ENCODE measurements at regions not wholly inside any gene's neighbourhood (a gene's known extent, or its start where the extent isn't known, plus 50 kb on each side); places are given as distances from the start of the nearest gene placed in this dataset.

DNA sequence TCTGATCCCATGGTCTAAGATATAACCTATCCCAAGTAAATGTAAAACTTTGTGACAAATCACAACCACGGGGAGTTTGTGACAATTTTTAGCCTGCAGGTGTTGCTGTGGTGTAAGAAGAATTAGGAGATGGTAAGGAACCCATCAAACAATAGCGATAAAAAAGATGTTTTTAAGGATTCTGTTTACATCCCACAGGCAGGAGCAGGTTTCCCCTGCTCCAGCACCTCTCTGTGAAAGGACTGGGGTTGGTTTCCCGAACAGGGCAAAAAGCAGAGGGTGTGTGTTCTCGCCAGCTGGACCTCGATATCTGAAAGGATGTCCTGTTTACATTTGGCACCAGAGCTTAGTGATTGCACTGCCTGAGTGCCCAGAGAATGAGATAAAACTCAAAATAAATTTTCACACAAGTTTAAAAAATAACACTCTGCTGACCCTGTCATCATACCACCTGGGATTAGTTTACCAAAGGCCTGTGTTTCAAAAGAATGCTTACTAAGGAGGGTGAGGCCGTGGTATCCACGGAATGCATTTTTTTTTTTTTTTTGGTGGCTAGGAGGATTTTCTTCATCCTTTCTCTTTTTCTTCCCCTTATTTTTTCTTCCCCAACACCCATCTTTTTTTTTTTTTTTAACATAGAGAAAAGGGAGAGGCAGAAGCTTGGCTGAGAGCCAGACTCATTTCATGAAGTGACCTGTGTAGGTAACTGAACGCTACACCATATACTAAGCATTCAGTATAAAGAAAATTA lies 151.8 kb upstream of the DPH6 start:
- Histone ChIP-seq H2AFZ (ENCODE audit: low read depth, low read length) (no peak overlapping the region), H3K36me3 (ENCODE audit: insufficient read depth, low read length) (no peaks in the 10 kb centered on the region), H3K9me3 (ENCODE audit: low read length) (no peaks in the 10 kb centered on the region), H3K4me2 (ENCODE audit: low read length) (no peak overlapping the region), H4K20me1 (ENCODE audit: insufficient read depth) (no peaks in the 10 kb centered on the region), H3K27me3 (ENCODE audit: insufficient read depth, low read depth, low read length) (no peaks in the 10 kb centered on the region), H3K9ac (ENCODE audit: low read length) (no peak overlapping the region), H3K9me2 (ENCODE audit: insufficient read depth, low read length) (no peaks in the 10 kb centered on the region), H3F3A (ENCODE audit: insufficient read depth, low read length, poor library complexity, severe bottlenecking) (no peaks in the 10 kb centered on the region), H3K79me2 (replicated peaks; ENCODE audit: insufficient read depth, low read length) (no peaks in the 10 kb centered on the region), H3K4me3 (ENCODE audit: low read length) (no peak overlapping the region), H3K27ac (ENCODE audit: low read length) (no peak overlapping the region)
- TF ChIP-seq POLR2AphosphoS5 (IDR thresholded peaks at IDR 0.05) (no peak), EP300 (conservative IDR thresholded peaks at IDR 0.05; ENCODE audit: poor library complexity, severe bottlenecking) (no peak), TAF1 (IDR thresholded peaks at IDR 0.05; ENCODE audit: low read depth) (no peak), RAD21 (conservative IDR thresholded peaks at IDR 0.05) (no peak)
- TF ChIP-seq, protein P1, sequence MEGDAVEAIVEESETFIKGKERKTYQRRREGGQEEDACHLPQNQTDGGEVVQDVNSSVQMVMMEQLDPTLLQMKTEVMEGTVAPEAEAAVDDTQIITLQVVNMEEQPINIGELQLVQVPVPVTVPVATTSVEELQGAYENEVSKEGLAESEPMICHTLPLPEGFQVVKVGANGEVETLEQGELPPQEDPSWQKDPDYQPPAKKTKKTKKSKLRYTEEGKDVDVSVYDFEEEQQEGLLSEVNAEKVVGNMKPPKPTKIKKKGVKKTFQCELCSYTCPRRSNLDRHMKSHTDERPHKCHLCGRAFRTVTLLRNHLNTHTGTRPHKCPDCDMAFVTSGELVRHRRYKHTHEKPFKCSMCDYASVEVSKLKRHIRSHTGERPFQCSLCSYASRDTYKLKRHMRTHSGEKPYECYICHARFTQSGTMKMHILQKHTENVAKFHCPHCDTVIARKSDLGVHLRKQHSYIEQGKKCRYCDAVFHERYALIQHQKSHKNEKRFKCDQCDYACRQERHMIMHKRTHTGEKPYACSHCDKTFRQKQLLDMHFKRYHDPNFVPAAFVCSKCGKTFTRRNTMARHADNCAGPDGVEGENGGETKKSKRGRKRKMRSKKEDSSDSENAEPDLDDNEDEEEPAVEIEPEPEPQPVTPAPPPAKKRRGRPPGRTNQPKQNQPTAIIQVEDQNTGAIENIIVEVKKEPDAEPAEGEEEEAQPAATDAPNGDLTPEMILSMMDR (IDR thresholded peaks at IDR 0.05; ENCODE audit: poor library complexity, severe bottlenecking) = no peak

DNA sequence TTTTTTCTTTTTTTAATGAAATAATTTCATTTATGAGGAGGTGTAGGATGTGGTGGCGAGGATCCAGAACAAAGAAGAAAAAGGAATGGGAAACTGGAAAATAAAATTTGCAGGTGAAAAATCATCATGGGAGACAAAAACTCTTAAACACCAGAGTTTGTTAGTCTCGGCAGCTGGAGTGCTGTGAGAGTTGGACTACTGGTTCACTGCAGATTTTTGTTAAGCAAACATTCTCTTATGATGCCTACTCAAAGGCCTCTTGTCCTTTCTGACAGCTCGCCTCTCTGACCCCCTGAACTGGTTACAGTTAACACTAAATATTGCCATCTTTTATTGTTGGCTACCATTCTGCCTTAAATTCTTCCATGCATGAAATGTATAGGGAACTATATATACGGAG lies 152.4 kb upstream of the DPH6 start:
- Histone ChIP-seq H3K36me3 (ENCODE audit: insufficient read depth, low read length) (no peaks in the 10 kb centered on the region), H3K9me3 (ENCODE audit: low read length) (no peaks in the 10 kb centered on the region), H3K9ac (ENCODE audit: low read length) (no peak overlapping the region), H3K4me3 (ENCODE audit: low read length) (no peak overlapping the region), H3K9me2 (ENCODE audit: insufficient read depth, low read length) (no peaks in the 10 kb centered on the region), H4K20me1 (ENCODE audit: insufficient read depth) (no peaks in the 10 kb centered on the region), H3K79me2 (replicated peaks; ENCODE audit: insufficient read depth, low read length) (no peaks in the 10 kb centered on the region), H3K27ac (ENCODE audit: low read length) (no peak overlapping the region), H3K27me3 (ENCODE audit: insufficient read depth, low read depth, low read length) (no peaks in the 10 kb centered on the region), H2AFZ (ENCODE audit: low read depth, low read length) (no peak overlapping the region), H3K4me2 (ENCODE audit: low read length) (no peak overlapping the region), H3F3A (ENCODE audit: insufficient read depth, low read length, poor library complexity, severe bottlenecking) (no peaks in the 10 kb centered on the region)
- TF ChIP-seq, protein P1 (IDR thresholded peaks at IDR 0.05; ENCODE audit: poor library complexity, severe bottlenecking) = no peak
- TF ChIP-seq RAD21 (conservative IDR thresholded peaks at IDR 0.05) (no peak), SMC3 (conservative IDR thresholded peaks at IDR 0.05; ENCODE audit: poor library complexity) (no peak), TAF1 (IDR thresholded peaks at IDR 0.05; ENCODE audit: low read depth) (no peak), POLR2AphosphoS5 (IDR thresholded peaks at IDR 0.05) (no peak)
- TF ChIP-seq, protein P2, sequence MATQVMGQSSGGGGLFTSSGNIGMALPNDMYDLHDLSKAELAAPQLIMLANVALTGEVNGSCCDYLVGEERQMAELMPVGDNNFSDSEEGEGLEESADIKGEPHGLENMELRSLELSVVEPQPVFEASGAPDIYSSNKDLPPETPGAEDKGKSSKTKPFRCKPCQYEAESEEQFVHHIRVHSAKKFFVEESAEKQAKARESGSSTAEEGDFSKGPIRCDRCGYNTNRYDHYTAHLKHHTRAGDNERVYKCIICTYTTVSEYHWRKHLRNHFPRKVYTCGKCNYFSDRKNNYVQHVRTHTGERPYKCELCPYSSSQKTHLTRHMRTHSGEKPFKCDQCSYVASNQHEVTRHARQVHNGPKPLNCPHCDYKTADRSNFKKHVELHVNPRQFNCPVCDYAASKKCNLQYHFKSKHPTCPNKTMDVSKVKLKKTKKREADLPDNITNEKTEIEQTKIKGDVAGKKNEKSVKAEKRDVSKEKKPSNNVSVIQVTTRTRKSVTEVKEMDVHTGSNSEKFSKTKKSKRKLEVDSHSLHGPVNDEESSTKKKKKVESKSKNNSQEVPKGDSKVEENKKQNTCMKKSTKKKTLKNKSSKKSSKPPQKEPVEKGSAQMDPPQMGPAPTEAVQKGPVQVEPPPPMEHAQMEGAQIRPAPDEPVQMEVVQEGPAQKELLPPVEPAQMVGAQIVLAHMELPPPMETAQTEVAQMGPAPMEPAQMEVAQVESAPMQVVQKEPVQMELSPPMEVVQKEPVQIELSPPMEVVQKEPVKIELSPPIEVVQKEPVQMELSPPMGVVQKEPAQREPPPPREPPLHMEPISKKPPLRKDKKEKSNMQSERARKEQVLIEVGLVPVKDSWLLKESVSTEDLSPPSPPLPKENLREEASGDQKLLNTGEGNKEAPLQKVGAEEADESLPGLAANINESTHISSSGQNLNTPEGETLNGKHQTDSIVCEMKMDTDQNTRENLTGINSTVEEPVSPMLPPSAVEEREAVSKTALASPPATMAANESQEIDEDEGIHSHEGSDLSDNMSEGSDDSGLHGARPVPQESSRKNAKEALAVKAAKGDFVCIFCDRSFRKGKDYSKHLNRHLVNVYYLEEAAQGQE (IDR thresholded peaks at IDR 0.05; ENCODE audit: borderline replicate concordance) = no peak

Measured in neural cell (in vitro differentiated cells).